CD4-positive, CD25-positive, alpha-beta regulatory T cell (primary cell): ENCODE measurements at regions not wholly inside any gene's neighbourhood (a gene's known extent, or its start where the extent isn't known, plus 50 kb on each side); places are given as distances from the start of the nearest gene placed in this dataset.
"Not testable (repeated sequence)": the region's sequence is repeated elsewhere in the genome, so short reads cannot be mapped to it uniquely, and the experiment has no call there.

Source experiments
- ATAC-seq, 2 donors: fragments of 150-1000 bp; cut with Tn5 transposase; one replicate each; pipeline ENCODE4 v1.10.0; 2021; ENCODE audit warnings: low read depth in 2 of 2, moderate number of reproducible peaks in 2 of 2, moderate library complexity in 1 of 2
- DNase-seq, 3 donors: peaks; one replicate each; pipeline versions ENCODE4 v3.0.0 to v3.0.0-alpha.2; 2012 to 2022; ENCODE audit warnings: mixed read lengths in 1 of 3
- H3K27ac ChIP-seq: one replicate; pipeline ENCODE4 v1.7.0; 2013; ENCODE audit warnings: mild to moderate bottlenecking, low read length; ENCODE audit not compliant: insufficient read depth, poor library complexity, severe bottlenecking
- H3K27me3 ChIP-seq: one replicate; pipeline ENCODE4 v1.7.0; 2013; ENCODE audit warnings: low read length; ENCODE audit not compliant: control insufficient read depth, insufficient read depth
- H3K36me3 ChIP-seq: one replicate; pipeline ENCODE4 v1.7.0; 2013; ENCODE audit warnings: mild to moderate bottlenecking, low read length, moderate library complexity; ENCODE audit not compliant: control insufficient read depth, insufficient read depth
- H3K4me1 ChIP-seq: 2 replicates; pipeline ENCODE4 v1.7.0; 2013; ENCODE audit warnings: mild to moderate bottlenecking, low read length; ENCODE audit not compliant: insufficient read depth, control insufficient read depth, poor library complexity, severe bottlenecking
- H3K4me3 ChIP-seq: one replicate; pipeline ENCODE4 v1.7.0; 2013; ENCODE audit warnings: low read depth, mild to moderate bottlenecking, low read length, moderate library complexity
- H3K9me3 ChIP-seq, 2 experiments: 1 replicate in 1 of 2; 2 replicates in 1 of 2; pipeline ENCODE4 v1.7.0; 2013; ENCODE audit warnings: low read length in 2 of 2, mild to moderate bottlenecking in 1 of 2, moderate library complexity in 1 of 2; ENCODE audit not compliant: control insufficient read depth in 2 of 2
- H3K27ac Mint-ChIP-seq, 3 donors: one replicate each; pipeline ENCODE4 v1.8.0; 2020 to 2022; ENCODE audit warnings: mild to moderate bottlenecking in 3 of 3, mixed read lengths in 3 of 3, moderate library complexity in 2 of 3
- H3K27me3 Mint-ChIP-seq: one replicate; pipeline ENCODE4 v1.8.0; 2022; ENCODE audit warnings: mild to moderate bottlenecking, mixed read lengths
- H3K36me3 Mint-ChIP-seq: one replicate; pipeline ENCODE4 v1.8.0; 2020; ENCODE audit warnings: mixed read lengths
- H3K4me1 Mint-ChIP-seq, 4 donors: one replicate each; pipeline ENCODE4 v1.8.0; 2020 to 2022; ENCODE audit warnings: mixed read lengths in 4 of 4, mild to moderate bottlenecking in 1 of 4
- H3K4me3 Mint-ChIP-seq, 4 donors: one replicate each; pipeline ENCODE4 v1.8.0; 2020 to 2022; ENCODE audit warnings: mild to moderate bottlenecking in 4 of 4, mixed read lengths in 4 of 4, moderate library complexity in 3 of 4
- H3K9me3 Mint-ChIP-seq, 7 donors: one replicate each; pipeline ENCODE4 v1.8.0; 2020 to 2022; ENCODE audit warnings: mixed read lengths in 7 of 7, mild to moderate bottlenecking in 3 of 7, moderate library complexity in 2 of 7

DNA sequence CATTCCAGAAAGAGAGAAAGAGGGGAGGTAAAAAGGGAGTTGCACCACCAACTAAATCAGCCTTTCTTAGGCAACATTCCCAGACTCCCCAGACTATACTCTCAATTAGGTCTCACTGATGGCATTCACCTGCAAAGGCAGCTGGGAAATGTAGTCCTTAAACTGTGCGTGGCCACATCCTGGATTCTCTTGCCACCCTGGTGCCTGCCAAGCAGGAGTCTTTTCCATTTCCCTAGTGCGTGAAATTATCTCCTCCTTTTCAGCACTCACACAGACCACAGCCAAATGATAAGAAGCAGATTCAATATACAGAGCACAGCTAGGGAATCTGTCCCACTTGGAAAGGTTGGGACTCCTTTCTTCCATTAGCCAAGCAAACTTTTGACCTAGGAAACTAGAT lies 298.0 kb downstream of the ANAPC1 start:
- not testable (repeated sequence) for H3K4me1 Mint-ChIP-seq, H3K9me3 Mint-ChIP-seq, H3K9me3 ChIP-seq, H3K4me1 ChIP-seq, DNase-seq, H3K4me3 ChIP-seq, H3K27me3 ChIP-seq, H3K27ac Mint-ChIP-seq, H3K4me3 Mint-ChIP-seq, ATAC-seq, H3K27me3 Mint-ChIP-seq, H3K36me3 Mint-ChIP-seq, H3K36me3 ChIP-seq, H3K27ac ChIP-seq

DNA sequence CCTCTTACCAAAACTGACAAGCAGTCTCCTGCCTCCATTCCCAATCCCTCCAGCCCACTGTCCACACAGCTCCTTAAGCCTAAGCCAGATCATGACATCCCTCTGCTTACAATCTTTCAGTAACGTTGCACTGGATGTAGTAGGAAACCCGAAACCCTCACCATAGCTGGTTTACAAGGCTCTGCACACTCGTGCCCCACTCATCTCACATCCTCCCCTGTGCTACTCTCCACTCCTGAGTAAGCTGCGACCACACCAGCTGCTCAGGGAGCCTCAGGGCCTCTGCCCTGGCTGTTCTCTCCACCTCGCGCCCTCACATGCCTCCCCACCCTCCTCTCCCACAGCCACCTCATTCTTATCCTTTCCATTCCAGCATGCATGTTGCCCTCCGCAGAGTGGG lies 288.9 kb downstream of the ANAPC1 start:
- not testable (repeated sequence) for H3K27ac ChIP-seq, H3K9me3 Mint-ChIP-seq, H3K27me3 ChIP-seq, H3K4me3 Mint-ChIP-seq, H3K27ac Mint-ChIP-seq, ATAC-seq, H3K36me3 ChIP-seq, H3K4me1 Mint-ChIP-seq, H3K27me3 Mint-ChIP-seq, H3K9me3 ChIP-seq, DNase-seq, H3K36me3 Mint-ChIP-seq, H3K4me1 ChIP-seq, H3K4me3 ChIP-seq

DNA sequence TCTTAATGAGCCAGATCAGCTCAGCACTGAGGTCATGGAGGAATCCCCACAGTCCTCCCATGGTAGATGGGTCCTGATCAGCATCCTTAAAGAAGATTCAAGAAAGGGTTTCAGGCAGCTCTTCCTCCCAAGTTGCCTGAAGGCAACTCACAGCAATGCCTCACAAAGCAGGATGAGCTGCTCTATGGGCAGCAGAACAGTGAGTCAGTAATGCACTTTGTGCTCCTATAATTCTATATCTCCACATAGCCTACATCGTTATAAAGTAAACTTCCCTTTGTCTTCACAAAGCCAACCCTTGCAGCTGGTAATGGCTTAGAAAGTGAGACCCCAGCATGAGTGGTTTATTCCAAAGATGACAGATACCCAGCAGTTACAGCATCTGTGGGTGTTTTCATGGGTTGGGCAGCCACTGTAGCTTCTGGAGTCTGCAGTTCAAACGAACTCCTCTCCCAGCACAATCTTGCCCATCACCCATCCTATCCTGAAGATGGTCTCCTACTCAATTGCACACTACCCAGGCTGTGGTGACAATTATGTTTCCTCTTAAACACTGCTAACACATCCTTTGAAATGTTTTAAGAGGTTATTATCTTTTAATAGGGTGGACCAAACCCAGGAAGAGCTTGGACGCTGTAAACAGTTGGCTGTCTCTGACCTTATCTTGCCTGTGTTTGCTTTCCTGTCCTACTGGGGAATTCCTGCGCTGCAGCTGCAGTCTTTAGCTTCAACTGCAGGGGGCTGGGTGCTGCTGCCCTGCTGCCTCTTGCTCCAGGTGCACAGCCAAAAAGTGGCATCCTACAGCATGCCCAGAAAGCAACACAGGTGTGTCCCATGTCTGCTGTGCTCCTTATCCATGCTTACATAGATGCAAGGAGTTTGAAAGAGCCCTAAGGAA lies 286.9 kb downstream of the ANAPC1 start:
- H3K27ac Mint-ChIP-seq, H3K36me3 ChIP-seq, DNase-seq, H3K36me3 Mint-ChIP-seq, ATAC-seq, H3K4me3 Mint-ChIP-seq, H3K27me3 Mint-ChIP-seq, H3K9me3 Mint-ChIP-seq, H3K27ac ChIP-seq, H3K4me3 ChIP-seq, H3K27me3 ChIP-seq, H3K4me1 ChIP-seq, H3K9me3 ChIP-seq, H3K4me1 Mint-ChIP-seq: not testable (repeated sequence)

DNA sequence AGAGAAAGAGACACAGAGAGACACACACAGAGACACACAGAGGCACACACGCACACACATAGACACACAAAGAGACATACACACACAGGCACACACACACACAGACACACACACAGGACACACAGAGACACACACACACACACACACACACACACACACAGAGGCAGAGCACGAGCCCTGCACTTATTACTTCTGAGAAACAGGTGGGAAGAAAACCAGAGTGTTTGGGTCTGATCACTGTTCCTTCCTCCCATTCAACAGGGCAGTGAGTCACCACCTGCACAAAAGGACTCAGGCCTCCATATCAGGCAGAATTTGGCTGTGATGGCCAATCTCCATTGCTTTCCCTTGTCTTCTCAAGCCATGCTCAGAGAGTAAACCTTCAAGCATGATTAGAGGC lies 285.0 kb downstream of the ANAPC1 start:
- not testable (repeated sequence) for H3K27me3 ChIP-seq, H3K36me3 Mint-ChIP-seq, H3K4me3 ChIP-seq, H3K27ac ChIP-seq, H3K27ac Mint-ChIP-seq, H3K4me3 Mint-ChIP-seq, H3K9me3 ChIP-seq, DNase-seq, ATAC-seq, H3K4me1 Mint-ChIP-seq, H3K27me3 Mint-ChIP-seq, H3K36me3 ChIP-seq, H3K4me1 ChIP-seq, H3K9me3 Mint-ChIP-seq

DNA sequence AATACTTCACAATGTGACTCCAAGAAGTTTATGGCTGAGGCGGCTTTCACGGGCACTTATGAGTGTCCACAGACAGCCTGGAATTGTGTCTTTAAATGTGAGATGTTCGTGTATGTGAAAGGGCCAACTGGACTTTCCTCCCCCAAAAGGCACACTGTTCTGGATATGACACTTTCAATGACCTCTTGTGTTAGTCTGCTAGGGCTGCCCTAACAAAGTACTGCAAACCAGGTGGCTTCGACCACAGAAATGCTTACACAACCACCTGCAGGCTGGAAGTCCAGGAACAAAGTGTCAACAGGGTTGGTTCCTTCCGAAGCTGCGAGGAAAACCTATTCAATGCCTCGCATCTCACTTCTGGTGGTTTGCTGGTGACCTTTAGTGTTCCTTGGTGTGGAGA lies 281.7 kb downstream of the ANAPC1 start:
- not testable (repeated sequence) for H3K27me3 Mint-ChIP-seq, H3K4me1 Mint-ChIP-seq, H3K36me3 Mint-ChIP-seq, H3K4me1 ChIP-seq, H3K4me3 Mint-ChIP-seq, H3K27ac Mint-ChIP-seq, H3K9me3 ChIP-seq, ATAC-seq, H3K9me3 Mint-ChIP-seq, H3K36me3 ChIP-seq, H3K4me3 ChIP-seq, DNase-seq, H3K27me3 ChIP-seq, H3K27ac ChIP-seq

DNA sequence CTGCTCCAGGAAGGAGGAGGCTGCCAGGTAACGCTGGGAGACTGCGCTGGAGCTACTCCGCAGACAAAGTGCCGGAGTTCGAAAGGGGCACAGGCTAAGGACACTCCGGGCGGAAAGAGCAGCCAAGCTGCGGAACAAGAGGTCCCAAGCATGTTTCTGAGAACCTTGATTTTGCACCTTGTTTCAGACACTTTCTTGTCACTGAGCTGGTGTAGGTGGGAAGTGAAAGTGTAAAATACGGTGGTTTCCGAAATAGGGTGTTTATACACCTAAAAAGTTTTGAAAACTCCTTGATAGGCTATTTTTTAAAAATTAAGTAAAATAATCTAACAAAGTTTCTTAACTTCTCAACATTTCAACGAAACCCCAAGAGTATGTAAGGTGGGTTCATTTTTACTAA lies 278.2 kb downstream of the ANAPC1 start:
- not testable (repeated sequence) for H3K27ac ChIP-seq, ATAC-seq, H3K4me3 Mint-ChIP-seq, H3K4me1 ChIP-seq, H3K9me3 ChIP-seq, H3K27ac Mint-ChIP-seq, H3K27me3 Mint-ChIP-seq, H3K4me1 Mint-ChIP-seq, H3K27me3 ChIP-seq, DNase-seq, H3K4me3 ChIP-seq, H3K9me3 Mint-ChIP-seq, H3K36me3 ChIP-seq, H3K36me3 Mint-ChIP-seq

DNA sequence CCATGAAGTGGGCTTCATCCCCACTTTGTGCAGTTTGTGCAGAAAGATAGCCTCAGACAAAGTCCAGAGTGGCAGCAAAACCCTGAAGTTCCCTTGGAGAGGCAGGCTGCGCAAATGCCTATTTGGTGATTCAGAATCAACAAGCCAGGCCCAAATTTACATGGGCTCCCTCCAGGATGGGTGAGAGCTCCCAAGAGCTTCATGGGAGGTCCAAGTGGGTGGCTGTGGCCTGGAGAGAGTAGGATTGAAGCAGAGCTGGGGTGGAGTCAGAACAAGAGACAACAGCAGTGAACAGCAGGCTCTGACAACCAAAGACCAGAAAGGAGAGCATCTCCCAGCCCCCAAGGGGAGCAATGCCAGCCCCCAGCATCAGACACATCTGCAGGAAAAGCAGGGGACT lies 277.4 kb downstream of the ANAPC1 start:
- H3K4me3 Mint-ChIP-seq, H3K27me3 Mint-ChIP-seq, DNase-seq, H3K27ac ChIP-seq, H3K36me3 Mint-ChIP-seq, H3K27me3 ChIP-seq, H3K9me3 Mint-ChIP-seq, H3K9me3 ChIP-seq, ATAC-seq, H3K4me1 ChIP-seq, H3K4me3 ChIP-seq, H3K27ac Mint-ChIP-seq, H3K4me1 Mint-ChIP-seq, H3K36me3 ChIP-seq: not testable (repeated sequence)

DNA sequence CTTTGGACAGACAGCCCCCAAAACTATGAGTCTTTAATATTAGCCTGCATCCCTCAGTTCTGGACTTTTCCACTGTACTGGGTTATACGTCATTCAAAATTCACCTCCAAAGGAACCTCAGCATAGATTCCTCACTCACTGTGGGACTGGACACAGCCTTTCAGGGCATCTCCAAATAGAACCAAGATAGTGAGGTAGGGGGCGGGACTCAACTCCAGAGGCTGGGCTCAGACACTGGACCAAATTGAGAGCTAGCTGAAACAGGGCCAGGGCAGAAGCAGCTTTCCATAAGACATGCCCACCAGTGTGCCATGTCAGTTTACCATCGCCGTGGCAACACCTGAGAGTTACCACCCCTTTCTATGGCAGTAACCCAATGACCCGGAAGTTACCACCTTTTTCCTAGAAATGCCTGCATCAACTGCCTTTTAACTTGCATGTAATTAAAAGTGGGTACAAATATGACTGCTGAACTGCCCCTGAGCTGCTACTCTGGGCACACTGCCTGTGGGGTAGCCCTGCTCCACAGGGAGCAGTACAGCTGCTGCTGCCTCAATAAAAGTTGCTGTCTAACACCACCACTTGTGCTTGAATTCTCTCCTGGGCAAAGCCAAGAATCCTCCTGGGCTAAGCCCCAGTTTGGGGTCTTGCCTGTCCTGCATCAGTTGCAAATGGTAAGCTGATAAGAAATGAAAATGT lies 274.7 kb downstream of the ANAPC1 start:
- not testable (repeated sequence) for H3K27me3 Mint-ChIP-seq, H3K36me3 ChIP-seq, H3K27ac Mint-ChIP-seq, DNase-seq, H3K27me3 ChIP-seq, H3K9me3 Mint-ChIP-seq, H3K4me3 ChIP-seq, H3K36me3 Mint-ChIP-seq, H3K9me3 ChIP-seq, H3K4me3 Mint-ChIP-seq, H3K4me1 ChIP-seq, H3K27ac ChIP-seq, H3K4me1 Mint-ChIP-seq
- ATAC-seq = peak in 1 of 2 donors; percentile 15
